Effector CD4-positive, alpha-beta T cell (primary cell): ENCODE measurements at regions not wholly inside any gene's neighbourhood (a gene's known extent, or its start where the extent isn't known, plus 50 kb on each side); places are given as distances from the start of the nearest gene placed in this dataset.

ENCODE experiments used
- DNase-seq: peaks from one replicate; pipeline ENCODE4 v3.0.0-alpha.2; 2020

DNA sequence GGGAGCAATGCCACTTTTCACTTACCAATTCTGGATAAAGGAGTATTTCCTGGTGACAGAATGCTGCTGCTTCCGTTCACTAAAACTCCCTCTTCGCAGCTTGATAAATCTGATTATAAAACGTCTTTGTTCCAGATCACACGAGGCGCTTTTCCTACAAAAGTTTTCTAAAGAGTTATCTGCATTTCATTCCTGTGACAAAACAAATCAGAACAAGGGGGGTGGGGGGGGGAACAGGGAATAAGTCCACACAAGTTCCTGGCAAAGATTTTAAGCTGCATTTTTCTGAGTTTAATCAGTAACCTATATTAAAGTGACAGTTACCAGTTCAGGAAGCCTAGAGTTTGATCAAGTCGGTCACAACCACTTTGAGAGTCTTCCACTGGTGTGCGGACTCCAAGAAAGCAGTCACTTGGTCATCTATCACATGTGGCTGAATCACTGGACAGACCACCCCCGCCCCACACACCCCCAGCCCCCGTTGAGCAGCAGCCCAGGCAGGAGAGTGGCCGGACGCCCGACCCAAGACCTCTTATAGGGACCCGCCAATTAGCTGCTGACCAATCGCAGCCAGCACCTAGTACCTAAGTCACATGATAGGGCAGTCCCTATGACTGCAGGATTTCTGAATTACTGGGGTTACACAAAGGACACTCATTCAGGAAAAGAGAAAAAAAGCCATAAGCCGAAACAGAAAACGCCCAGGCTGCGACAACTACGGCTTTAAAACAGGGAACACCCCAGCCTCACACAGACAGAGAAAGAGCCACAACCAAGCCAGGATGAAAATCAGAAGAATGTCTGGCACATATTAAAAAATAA, 569.3 kb upstream of the DIPK2B start:
- no peak for DNase-seq

DNA sequence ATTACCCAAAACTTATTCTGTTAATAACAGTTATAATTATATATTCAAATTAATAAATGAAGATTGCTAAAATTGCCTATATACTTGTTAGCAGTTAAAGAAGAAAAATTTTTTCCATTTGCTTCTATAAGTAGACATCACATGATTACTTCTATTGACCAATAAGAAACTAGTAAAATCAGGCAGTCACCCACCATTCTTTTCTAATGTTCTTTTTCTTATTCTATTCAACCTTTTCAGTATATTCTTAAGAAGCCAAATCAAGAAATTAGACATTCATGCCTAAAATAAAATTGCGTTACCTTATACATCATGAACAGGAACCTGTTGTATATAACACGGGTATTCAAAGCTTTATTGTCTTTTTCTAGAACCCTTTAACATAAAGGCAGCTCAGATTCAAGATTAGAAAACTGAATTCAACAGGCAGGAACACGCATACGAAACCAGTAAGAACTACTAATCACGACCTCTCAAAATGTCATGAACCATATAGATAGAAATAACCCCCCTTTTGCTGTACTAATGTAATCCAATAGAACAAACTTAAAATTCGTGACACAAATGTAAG, 568.1 kb upstream of the DIPK2B start:
- DNase-seq, result no peak

DNA sequence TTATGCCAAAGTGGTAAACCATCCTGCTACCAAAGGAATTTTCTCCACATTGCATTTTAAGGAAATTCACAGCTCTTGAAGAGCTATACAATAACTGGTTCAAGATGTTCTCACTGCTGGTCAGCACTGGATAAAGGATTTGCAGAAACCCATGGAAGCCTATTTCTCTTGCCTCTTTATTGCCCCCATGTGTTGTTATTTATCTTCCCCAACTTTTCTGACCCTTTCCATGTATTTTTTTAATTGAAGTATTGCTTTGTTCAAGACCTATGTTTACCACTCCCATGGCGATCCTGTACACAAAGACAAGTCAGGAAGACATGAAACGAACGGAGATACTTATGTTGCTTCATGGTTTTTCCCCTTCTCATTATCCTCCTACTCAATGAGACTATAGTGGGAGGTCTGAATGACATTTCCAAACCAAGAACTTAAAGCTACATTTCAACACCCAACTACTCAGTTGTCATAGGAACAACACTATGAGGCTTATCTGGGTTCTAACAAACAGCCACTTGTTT, 566.4 kb upstream of the DIPK2B start:
- DNase-seq, result no peak

DNA sequence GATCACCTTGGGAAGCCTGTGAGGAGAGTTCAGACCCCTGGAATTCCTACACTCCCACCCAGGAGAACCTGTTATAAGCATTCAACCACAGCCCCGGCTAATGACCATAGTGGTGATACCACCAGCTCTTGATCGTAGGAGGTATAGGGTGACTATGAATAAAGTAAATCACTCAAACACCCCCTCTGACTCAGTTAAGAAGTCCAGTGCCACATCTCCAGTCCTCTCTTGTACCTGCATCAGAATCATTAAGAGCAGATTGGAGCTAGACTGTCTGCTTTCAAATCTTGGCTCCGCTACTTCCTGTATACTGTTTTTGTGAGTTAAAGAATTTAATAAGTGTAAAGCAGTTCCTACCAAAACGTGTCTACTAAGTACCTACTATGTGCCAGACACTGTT, 565.1 kb upstream of the DIPK2B start:
- DNase-seq, result no peak

DNA sequence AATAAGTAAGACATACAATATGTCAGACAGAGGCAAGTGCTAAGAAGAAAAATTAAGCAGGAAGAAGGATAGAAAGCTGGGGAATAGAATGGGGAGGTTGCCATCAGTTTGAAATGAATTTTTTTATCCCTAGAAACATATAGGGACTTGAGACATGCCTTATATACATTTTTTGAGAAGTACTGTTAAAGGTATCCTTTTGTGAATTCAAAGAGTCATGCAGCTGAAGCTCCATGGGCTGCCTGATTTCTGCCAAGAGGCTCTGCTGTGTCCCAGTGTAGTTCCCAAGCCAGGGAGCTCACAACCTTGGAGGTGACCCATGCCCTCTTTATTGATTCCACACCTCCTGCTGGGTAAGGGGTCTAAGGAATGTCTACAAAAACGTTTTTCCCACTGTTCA, 564.6 kb upstream of the DIPK2B start:
- no peak for DNase-seq

DNA sequence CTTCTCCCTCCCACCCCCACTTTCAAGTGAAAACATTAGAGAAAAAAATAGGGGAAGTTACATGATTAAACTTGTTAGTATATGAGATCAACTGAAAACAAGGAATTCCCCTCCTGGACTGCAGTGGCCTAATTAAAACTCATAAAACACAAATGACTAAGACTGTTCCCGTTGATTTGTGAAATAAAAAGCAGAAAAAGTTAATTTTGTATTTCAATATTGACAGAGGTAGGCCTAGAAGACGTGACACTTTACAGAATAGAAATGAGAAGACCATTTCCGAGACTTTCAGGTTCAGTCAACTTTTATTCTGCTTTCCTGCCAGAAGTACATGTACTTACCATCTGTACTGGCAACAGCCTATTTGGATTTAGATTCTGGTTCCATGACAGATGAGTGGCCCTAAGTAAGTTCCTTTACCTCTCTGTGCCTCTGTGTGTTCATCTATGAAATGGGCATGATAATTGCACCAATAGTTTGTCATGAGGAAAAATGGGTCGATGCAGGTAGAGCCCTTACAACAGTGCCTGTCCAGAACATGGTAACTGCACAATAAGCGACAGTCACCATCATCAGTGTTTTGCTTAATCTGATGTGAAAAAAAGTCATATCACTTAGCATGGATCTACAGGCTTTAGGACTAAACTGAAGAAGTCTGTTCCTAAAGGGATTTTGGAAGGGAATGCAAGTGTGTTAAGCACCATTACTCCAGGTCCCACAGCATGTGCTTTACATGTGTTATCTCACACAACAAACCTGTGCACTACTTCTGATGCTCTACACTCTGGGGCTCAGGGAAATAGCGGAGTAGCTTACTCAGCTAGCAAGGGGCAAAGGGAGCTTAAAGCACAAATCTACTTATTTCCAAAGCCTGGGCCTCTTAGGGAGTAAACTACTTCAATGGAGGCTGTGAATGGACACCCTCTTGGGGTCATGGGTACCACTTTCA, 562.3 kb upstream of the DIPK2B start:
- no peak for DNase-seq

DNA sequence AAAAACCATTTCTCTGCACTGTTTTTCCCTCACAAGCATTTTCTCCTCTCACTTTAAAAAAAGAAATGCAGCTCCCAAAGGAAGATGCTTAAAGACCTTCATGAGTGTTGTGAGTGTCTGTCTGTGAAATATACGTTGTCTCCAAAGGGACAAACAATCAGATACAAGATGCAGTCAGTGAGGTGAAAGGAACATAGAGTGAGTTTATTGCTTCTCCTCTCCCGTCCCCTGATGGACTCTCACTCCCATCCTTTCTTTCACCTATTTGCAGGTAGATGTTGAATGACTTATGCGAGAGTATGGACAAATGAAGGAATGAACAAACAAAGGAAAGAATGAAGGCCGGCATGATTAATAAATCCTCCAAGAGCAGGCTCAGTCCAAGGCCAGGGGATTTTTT, 561.2 kb upstream of the DIPK2B start:
- no peak for DNase-seq

DNA sequence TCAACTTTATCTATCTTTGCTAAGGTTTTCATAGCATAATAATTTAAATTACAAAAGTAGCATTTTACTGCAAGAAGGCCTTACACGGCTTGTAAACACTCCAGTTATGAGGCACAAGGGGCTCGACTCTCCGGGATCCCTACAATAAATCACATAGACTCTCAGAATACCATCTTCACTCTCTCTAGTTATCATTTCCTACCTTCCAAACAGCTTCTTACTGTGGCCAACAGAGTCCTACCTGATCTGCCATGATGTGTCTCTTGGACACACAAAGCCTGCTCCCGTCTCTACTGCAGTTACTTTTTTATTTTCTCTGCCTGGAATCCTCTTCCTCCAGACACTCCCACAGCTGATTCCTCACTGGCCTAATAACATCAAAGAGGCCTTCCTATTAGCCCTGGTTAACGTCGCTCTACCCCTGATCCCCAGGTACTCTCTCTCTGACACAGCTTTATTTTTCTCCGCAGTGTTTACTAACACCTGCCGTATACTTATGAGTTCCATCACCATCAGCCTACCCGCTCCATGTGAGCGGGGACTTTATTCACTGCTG, 559.6 kb upstream of the DIPK2B start:
- DNase-seq, result no peak

DNA sequence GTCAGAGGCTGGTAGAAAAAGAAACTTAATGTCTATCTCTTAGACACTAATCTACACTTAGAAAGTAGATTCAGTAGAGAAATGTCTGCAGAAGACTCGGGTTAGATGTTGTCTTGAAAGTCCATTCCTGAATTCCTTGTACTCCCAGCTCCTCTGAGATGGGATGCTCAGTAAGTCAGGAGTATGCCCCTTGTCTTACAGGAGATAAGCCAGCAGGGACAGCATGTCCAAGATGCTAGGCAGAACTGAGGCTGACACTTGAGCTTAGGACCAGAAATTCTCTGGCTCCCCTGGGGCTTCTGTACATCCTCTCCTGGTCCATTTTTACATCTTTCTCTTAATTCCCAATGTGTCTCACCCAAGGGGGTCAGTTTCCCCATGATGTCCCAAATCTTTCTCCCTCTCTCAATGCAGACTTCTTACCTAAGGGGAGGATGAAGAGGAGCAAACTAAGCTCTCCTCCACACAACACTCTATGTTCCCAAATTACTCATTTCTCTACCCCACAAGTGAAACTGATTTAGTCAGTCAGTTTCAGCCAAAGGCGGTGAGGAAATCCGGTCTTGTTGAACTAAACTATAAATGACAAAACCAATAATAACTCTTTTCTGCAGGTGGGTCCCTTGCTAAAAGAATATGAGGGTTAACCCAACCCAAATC, 558.2 kb upstream of the DIPK2B start:
- DNase-seq, result no peak

DNA sequence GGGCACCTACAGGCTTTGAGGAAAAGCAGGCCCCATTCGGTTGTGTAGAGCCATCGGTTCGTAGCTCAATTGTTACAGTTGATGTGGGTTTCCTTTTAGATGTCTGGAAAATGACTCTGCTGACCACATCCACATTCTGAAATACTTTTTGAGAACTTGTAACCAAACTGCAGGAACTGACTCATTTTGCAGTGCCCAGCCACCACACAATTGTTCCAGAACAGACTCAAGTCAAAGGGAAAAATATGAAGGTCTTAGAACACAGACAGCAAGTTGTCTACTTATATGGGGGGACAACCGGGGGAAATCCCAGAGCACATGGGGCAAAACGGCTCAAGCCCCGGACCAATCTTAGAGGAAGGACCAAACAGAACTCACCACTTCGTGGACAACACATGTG, 557.6 kb upstream of the DIPK2B start:
- DNase-seq, result no peak

DNA sequence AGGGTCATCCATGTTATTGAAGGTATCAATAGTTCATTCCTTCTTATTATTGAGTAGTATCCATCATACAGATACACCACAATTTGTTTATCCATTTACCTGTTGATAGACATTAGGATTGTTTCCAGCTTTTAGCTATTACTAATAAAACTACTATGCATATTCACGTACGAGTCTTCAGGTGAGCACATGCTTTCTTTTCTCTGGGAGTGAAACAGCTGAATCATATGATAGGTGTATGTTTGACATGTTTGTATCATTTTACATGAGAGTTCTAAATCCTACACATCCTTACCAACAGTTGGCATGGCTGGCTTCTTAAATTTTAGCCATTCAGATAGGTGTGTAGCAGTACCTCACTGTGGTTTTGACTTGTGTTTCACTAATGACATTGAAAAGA, 556.6 kb upstream of the DIPK2B start:
- no peak for DNase-seq

DNA sequence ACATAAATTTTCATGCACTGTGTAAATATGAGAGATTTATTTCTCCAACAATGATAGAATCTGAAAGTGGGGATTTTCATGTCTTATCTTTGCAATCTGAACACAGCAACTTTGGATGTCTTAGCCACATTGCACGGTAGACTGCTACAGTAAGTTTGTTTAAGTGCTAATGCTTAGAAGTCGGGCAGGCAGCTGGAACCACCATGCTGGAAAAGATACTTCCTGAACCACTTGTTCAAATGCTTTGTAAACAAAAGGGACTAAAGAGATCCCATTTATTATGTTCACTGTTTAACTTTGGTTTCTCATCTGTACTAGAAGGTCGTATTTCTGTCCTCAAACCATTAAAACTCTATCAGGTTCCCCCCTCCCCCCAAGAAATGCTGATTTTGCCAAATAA, 555.9 kb upstream of the DIPK2B start:
- DNase-seq, result no peak

DNA sequence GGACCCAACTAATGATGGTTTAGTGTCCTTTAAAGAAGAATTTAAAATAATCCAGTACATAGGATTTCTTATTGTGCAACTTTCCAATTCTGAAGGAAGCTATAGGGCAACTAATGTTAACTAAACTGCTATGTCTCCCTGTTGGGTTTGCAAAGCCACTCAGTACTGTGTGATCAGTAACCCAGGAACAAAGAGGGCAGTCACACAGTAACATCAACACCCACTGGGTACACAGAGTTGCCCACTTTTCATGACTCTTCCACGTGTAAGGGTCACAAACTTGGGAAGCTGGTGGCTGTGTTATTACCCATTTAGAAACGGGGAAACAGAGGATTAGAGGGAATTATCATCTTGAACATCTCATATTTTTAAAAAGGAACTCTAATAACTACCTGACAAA, 555.0 kb upstream of the DIPK2B start:
- DNase-seq, result no peak

DNA sequence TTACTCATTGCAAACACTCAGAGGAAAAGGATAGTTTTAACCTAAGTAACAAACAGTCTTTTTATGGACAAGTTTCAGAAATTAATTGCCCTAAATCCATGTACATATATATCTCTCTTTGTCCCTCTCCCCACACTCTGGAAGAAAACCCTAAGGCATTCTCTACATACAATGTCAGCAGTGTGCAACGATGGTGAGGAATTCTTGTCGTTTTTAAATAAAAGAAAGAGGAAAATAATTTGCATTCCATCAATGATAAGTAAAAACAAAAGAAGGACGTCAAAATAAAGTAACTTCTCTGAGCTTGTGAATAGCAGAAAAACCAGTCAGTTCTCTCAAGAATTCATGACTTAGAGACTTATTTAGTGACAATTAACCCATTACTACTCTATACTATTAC, 550.5 kb upstream of the DIPK2B start:
- no peak for DNase-seq

DNA sequence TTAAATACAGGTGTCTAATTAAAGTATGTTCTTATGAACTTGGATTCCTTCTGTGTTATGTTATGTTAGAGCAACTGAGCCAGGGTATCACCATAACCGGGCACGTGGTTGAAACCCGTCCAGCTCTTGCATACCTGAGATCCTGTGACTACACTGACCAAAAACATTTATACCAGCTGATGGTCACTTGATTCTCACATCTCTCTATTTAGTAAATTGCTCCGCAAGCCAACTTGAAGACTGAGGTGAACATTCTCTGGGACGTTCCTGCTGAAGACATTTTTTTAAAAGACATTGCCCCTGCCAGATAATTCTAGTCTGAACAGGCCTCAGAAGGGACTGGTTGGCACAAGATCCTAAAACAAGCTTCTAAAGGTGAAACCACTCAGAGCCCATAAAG, 550.0 kb upstream of the DIPK2B start:
- no peak for DNase-seq

DNA sequence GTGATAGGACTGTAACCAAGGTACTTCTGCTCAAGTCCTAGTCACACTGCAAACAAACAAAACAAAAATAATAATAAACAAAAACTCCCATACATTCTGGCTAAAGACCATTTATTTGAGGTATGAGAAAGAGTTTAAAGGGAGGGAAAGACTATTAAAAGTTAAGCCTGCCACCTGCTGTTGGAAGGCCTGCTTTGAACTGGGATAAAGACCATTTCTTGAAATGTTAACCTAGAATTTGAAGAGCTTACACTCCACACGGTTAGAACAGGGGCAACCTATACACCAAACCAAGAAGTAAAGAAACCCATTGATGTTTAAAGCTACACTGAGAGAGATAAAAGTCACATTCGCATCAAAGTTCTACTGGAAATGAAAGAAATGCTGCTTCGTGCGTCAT, 548.7 kb upstream of the DIPK2B start:
- DNase-seq, result no peak

DNA sequence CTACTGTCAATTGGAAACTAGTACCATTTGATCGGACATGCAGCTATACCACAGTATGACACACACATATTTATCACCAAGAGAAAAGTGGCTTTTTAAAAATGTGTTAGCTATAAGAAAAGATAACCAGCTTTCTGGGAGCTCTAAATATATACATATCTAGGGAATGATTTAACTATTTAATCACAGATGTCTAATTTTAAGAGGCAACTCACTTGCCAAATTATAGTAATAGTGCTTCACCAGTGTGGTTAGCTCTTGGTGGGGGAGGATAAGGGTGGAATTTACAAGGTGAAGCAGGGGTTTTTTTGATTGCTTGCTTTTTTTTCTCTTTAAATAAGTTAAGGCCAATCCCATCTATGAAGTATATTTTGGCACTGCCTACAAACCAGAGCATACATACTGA, 547.7 kb upstream of the DIPK2B start:
- DNase-seq, result no peak

DNA sequence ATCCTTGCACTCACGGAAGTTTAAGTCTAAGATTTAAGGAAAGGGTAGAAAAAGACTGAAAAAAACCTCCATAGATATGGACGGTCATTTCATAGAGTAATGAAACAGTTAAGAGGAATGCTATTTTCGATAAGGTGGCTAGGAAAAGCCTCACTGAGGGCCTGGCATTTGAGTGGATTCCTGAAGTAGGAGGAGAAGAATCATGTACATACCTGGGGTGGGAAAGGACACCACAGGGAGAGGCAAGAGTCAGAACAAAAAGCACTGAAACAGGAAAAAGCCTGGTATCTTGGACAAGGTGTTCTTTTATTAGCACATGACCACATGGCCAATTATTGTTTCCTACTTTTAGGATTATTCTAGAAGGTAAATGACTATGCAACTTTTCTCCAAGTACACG, 547.2 kb upstream of the DIPK2B start:
- DNase-seq, result no peak

DNA sequence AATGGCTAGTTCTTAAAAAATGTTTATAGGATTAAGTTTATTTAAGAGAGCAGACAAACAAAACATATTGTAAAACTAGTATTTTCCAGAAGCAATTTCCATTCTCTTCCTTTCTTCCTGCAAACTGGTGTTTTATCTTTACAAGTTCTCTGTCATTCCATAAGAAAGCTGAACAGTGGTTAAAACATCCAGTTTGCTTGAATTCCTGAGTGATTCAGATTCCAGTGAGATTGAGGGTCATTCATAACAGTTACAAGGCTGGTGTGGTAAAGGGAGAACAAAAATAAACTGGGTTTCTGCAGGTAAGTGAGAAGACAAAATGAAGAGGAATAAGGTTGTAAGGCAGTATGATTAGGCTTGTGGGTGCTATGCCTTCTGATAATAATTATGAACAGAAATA, 544.8 kb upstream of the DIPK2B start:
- DNase-seq, result no peak

DNA sequence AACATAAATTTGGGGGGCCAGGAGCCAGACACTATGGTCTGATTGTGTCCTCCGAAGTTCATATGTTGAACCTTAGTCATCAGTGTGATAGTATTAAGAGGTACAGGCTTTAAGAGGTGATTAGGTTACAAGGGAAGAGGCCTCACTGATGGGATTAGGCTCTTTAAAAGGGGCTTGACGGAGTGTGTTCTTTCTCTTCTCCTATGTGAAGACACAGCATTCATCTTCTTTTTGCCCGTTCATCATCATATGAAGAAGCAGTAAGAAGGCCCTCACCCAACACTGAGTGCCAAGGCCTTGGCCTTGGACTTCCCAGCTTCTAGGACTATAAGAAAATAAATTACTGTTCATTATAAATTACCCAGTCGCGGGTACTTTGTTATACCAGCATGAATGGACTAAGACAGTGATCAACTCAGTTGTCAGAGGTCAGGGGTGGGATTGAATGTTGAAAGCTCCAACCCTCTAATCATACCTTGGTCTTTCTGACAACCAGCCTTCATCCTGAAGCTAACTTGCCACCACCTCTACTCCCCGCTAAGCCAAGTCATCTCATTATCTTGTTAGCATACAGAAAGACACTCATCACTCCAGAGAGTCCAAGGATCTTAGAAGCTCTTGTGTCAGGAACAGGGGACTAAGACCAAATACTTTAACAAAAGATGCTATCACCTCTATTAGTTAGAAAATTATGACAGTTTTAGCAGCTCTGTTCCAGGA, 543.4 kb upstream of the DIPK2B start:
- no peak for DNase-seq

DNA sequence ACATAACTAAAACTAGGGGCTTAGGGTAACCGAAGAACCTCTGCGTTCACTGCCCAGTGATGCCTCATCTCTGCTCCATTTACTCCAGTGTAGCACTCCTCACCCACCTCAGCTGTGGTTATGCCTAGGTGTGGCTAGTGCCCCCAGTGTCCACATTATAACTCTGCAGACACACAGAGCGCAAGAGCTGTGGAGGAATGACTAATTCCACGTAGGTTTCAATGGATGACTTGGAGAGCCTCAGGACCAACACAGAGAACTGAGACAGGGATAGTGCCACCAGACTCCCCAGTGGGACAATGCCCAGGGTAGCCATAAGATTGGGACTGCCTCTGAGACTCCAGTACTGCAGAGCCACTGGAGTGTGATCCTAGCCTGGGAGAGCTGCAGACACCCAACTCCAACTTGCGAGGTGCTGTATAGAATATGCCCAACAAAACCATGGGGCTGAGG, 542.4 kb upstream of the DIPK2B start:
- no peak for DNase-seq

DNA sequence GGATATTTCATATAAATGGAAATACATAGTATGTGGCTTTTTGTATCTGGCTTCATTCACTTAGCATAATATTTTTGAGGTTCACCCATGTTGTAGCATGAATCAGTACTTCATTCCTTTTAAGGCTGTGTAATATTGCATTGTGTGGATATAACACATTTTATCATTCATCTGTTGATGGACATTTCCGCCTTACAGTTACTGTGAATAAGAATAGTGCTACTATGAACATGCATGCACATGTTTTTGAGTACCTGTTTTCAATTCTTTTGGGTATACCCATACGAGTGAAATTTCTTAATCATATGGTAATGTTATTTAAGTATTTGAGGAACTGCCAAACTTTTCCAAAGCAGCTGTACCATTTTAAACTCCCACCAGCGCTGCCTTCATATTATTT, 539.6 kb upstream of the DIPK2B start:
- no peak for DNase-seq
